ENCODE measurements at regions not wholly inside any gene's neighbourhood (a gene's known extent, or its start where the extent isn't known, plus 50 kb on each side); places are given as distances from the start of the nearest gene placed in this dataset.

- TF ChIP-seq, protein P1, sequence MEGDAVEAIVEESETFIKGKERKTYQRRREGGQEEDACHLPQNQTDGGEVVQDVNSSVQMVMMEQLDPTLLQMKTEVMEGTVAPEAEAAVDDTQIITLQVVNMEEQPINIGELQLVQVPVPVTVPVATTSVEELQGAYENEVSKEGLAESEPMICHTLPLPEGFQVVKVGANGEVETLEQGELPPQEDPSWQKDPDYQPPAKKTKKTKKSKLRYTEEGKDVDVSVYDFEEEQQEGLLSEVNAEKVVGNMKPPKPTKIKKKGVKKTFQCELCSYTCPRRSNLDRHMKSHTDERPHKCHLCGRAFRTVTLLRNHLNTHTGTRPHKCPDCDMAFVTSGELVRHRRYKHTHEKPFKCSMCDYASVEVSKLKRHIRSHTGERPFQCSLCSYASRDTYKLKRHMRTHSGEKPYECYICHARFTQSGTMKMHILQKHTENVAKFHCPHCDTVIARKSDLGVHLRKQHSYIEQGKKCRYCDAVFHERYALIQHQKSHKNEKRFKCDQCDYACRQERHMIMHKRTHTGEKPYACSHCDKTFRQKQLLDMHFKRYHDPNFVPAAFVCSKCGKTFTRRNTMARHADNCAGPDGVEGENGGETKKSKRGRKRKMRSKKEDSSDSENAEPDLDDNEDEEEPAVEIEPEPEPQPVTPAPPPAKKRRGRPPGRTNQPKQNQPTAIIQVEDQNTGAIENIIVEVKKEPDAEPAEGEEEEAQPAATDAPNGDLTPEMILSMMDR (conservative IDR thresholded peaks at IDR 0.05 in 1 of 2, IDR thresholded peaks at IDR 0.05 in 1 of 2; ENCODE audit: extremely low read depth in 1 of 2, insufficient read depth in 1 of 2, low read depth in 1 of 2, low read length in 2 of 2), result no peak
- no peak for TF ChIP-seq EZH2 (IDR thresholded peaks at IDR 0.05; ENCODE audit: borderline replicate concordance, low read length)
Measured at GRCh38 chr4:111126340-111126739, 503.5 kb upstream of the PITX2 start.

Measured in mammary epithelial cell (primary cell).